Hematopoietic multipotent progenitor cell treated with erythropoietin and hydrocortisone succinate and interleukin-3 and kit ligand, for 17 days (in vitro differentiated cells): ENCODE measurements at regions not wholly inside any gene's neighbourhood (a gene's known extent, or its start where the extent isn't known, plus 50 kb on each side); places are given as distances from the start of the nearest gene placed in this dataset.
"Not testable (repeated sequence)": the region's sequence is repeated elsewhere in the genome, so short reads cannot be mapped to it uniquely, and the experiment has no call there.

Experiments
- DNase-seq: peaks from one replicate; pipeline ENCODE4 v3.0.0-alpha.2; 2015; ENCODE audit warnings: low spot score

DNA sequence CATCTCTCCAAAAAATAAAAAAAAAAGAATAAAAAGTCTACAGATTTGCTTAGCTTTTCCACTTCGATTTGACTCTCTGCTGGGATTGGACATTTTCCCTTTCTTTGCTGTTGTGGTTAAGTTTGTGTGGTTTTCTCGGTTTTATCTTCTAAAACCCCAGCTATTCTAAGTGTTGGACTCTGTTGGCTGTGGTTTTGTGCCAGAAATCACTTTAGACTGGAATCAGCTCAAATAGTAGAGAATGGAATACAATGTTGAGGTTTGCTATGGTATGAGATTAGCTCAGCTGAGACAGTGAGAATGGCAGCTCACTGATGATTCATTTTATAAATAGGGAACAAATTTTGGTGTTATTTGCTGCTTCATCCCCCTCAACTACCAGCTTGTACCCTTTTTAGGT, 116.0 kb downstream of the BUB3 start:
- DNase-seq = no peak

GRCh38 chr10:123270806-123271205, 116.6 kb downstream of the BUB3 start:
- no peak for DNase-seq

- DNase-seq = no peak
Observed at GRCh38 chr10:123272171-123272570, 118.0 kb downstream of the BUB3 start.

DNA sequence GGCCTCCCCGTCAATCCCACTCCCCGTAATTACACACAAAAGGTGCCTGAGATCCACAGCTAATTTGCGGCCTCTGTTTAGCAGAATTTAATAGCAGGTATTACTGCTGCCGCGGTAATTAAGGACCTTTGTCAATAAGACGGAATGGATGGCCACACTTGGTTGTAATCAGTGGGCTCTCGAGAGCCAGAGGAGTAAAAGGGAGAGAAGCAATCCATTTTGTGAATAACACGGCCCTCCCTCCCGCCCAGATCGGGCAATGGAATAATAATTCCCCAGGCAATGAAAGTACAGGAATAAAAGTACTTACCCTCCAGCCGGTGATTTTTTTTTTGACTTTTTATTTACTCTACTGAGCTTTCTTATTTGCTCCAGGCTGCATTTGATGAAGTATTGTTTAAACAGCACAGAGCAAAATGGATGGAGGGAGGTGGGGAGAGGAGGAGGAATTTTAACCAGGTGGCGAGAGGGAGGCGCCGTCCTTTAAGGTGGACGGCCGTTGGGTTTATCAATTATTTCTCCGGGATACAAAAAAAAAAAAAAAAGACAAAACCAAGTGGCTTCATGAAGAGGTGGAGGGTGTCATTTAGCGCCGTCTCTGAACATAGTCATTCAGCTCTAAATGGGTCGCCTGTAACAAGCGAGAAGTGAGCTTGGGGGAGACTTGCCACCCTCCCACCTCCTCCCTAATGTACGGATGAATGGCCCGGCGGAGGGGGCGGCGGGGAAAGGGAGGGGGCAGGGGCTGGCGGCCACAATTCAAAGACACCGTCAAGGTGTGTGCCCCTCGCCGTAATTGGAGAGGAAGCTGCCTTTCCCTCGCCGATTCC, 120.3 kb downstream of the BUB3 start:
- DNase-seq = no peak

- no peak for DNase-seq
Observed at GRCh38 chr10:123275136-123275564, 120.9 kb downstream of the BUB3 start.

DNA sequence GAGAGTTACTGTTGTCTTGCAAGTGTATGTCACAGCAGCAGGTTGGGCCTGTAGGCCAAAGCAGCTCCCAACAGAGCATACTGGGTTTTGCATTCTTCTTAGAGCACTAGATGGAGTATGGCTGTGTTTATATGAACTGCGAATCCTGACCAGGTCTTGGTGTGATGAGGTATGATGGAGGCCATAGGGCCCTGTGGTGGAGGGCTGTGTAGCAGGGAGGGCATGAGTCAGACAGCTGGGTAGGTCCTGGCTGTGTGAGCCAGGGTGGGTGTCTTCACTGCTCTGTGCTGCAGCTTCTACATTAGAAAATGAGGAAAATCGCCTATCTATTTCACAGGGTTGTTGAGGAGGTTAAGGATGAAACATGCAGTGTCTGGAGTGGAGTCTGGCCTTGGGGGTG, 124.2 kb downstream of the BUB3 start:
- DNase-seq = no peak

GRCh38 chr10:123283371-123283770, 129.2 kb downstream of the BUB3 start:
- not testable (repeated sequence) for DNase-seq

DNA sequence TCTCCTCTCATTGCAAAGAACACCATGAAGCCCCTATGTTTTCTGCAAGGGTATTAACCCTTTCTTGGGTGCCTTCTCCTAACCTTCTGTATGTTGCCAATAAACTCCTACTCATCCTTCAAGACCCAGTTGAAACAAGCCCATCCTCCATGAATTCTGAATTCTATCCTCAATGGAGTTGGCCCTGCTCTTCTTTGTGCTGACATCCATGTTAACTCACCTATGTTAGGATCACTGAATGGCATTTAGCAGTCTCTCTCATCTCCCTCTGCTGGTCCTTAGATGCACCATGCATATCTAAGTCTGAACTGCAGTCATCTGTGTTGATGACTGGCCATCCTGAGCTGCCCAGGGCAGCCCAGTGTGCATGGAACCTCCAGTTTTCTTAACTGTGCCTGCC, 129.8 kb downstream of the BUB3 start:
- no peak for DNase-seq

DNA sequence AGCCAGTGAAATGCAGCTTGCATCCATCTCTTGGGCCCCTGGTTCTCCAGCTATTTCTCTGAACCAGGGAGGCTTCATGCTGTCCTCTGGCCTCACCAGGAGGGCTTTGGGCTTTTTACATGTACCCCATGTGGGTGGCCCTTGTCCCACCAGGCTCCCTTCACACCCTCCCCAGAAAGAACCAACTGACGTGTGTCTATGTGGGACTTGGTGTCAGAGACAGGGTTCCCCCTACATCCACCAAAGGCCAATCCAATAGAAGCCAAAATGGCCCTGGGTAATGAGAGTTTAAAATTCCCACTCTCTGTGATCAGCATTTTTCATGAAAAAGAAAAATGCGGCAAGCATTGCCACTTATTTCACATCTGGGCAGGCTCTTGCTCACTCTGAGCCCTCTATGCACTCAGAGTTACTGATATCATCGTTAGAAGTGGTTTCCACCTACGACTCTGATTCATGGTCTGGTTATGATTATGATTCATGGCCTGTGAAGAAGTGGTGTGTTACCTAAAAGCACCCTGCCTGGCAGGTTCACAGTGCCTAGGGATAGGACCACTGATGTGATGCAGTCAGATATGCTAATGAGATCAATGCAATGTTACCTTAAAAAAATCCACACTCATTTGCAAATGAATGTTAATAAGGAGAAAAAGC, 133.5 kb downstream of the BUB3 start:
- DNase-seq = no peak

GRCh38 chr10:123289432-123289831, 135.2 kb downstream of the BUB3 start:
- DNase-seq = no peak

- no peak for DNase-seq
Observed at GRCh38 chr10:123294109-123294508, 139.9 kb downstream of the BUB3 start.

- no peak for DNase-seq
Observed at GRCh38 chr10:123294886-123295285, 140.7 kb downstream of the BUB3 start.

- DNase-seq = no peak
Observed at GRCh38 chr10:123295644-123296043, 141.4 kb downstream of the BUB3 start.

GRCh38 chr10:123297175-123297574, 143.0 kb downstream of the BUB3 start:
- DNase-seq = no peak

GRCh38 chr10:123298583-123298982, 144.4 kb downstream of the BUB3 start:
- no peak for DNase-seq

- DNase-seq = no peak
Observed at GRCh38 chr10:123299598-123299997, 145.4 kb downstream of the BUB3 start.

DNA sequence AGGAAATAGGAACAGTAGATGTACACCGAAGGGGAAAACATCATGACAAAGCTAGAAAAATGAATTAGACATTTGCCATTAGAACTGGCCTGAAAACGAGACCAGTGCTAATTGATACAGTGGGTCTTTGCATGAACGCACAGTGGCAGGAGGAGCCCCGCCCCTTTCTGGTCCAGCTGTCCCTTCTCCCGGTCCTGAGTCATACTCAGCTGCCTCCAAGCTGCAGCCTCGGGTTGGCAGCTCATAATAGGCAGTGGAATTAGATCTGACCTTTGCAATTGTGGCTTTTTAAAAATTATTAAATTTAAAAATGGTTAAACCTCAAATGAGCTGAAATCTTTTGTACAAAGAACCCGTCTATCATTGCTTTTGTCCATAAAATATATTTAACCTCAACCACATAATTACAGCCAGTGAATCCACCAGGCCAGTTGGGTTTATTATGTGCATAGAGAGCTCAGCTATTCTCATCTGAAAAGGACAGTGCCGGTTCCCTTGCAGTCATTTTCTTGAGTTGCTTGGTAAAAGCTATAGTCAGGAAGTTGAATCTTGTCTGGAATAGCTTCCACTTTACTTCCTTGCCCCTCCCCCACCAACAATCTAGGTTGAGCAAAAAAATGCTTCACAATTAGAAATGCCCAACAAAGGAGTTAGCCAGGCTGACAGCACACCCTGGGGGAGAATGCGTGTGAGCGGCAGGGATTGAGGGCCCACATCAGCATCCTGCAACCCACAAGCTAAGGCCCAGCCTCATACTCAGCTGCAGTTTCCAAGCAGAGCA, 147.1 kb downstream of the BUB3 start:
- DNase-seq = no peak

GRCh38 chr10:123303581-123304337, 149.6 kb downstream of the BUB3 start:
- DNase-seq = no peak

DNA sequence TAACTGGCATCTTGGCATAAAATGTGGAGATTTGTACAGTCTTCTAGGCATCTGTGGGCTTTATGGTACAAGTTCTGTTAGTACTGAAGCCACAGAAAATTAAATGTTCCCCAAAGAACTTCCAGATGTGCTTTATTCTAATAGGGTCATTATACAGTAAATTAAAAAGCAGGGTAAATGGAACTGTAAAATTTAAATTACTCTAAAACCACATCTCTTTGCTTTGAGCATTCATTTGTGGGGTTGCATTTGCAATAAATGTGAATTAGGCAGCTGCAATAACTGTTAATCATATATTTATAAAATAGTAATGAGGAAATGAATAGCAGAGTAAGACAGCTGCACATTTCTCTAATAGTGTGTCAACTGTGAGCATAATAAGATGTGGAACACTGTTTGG, 151.5 kb downstream of the BUB3 start:
- DNase-seq = no peak

DNA sequence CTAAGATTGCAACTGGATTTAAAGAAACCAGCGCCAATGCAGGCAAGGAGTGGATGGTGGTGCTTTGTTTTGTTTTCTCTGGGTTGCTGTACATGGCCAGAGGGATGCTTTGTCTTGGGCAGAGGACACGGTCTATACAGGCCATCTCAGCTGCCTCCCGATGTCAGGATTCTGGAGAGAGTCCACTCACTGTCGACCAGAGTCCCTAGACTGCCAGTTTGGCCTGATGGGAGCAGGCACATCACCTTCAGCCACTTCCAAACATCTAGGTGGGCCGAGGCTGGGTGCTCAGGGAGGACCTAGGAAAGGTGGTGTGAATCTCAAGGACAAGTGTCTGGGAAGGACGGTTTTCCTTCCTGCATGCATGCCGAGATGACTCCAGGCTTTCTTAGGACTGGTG, 152.1 kb downstream of the BUB3 start:
- no peak for DNase-seq

GRCh38 chr10:123309731-123310130, 155.5 kb downstream of the BUB3 start:
- DNase-seq = no peak

DNA sequence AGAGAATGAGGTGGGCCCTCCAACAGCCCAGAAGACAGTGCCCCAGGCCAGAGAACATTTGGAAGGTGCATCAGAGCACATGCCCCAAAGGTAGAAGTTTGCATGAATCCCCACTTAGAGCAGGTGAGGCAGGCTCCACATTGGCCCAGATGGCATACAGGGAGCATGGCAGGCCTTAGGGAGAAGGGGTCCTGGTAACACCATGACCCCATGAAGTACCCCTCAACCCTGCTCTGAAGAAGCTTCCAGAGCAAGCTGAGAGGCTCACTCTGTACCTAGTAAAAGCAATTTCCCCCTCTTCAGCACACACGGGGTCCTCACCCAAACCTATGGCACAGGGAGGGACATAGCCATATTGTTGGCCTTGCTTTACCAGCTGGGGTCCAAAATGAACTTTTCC, 162.6 kb downstream of the BUB3 start:
- no peak for DNase-seq
